ENCODE measurements at regions not wholly inside any gene's neighbourhood (a gene's known extent, or its start where the extent isn't known, plus 50 kb on each side); places are given as distances from the start of the nearest gene placed in this dataset.

DNA sequence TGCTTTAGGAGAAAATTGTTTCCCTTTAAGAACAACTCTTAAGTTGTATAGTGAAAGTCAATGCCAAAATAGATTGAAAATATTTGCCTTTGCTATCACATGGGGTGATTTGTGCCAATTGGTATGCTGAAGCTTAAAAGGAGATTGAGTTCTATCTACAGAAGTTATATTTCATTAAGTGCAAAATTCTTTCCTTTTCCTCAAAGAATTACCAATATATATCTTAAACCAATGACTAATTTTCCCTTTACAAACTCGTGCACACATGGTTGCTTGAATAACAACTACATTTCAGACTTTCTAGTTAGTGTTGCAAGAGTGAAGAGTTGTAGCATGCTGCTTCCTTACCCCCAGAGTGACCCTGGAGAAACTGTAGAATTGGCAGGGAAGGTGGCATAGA lies 990.0 kb upstream of the PABPC4L start:
- Histone ChIP-seq H3K36me3 (replicated peaks; ENCODE audit: insufficient read depth, low read depth) (no peaks in the 10 kb centered on the region), H3K9me3 (ENCODE audit: low read depth) (no peaks in the 10 kb centered on the region), H3K4me2 (no peak overlapping the region), H3K9me2 (replicated peaks; ENCODE audit: insufficient read depth) (no peaks in the 10 kb centered on the region), H2AFZ (no peak overlapping the region), H4K20me1 (ENCODE audit: insufficient read depth, poor library complexity, severe bottlenecking) (no peaks in the 10 kb centered on the region), H3K4me3 (no peak overlapping the region), H3K4me1 (ENCODE audit: insufficient read depth) (no peaks in the 10 kb centered on the region), H3K27ac (no peak overlapping the region), H3K27me3 (no peaks in the 10 kb centered on the region), H3K79me2 (no peaks in the 10 kb centered on the region)
- 87% methylated on average over 1 of the region's 1 CpG for WGBS (ENCODE audit: low lambda C conversion rate, missing lambda C conversion rate)
- DNase-seq (ENCODE audit: low spot score) = no peak
- TF ChIP-seq, protein P1, sequence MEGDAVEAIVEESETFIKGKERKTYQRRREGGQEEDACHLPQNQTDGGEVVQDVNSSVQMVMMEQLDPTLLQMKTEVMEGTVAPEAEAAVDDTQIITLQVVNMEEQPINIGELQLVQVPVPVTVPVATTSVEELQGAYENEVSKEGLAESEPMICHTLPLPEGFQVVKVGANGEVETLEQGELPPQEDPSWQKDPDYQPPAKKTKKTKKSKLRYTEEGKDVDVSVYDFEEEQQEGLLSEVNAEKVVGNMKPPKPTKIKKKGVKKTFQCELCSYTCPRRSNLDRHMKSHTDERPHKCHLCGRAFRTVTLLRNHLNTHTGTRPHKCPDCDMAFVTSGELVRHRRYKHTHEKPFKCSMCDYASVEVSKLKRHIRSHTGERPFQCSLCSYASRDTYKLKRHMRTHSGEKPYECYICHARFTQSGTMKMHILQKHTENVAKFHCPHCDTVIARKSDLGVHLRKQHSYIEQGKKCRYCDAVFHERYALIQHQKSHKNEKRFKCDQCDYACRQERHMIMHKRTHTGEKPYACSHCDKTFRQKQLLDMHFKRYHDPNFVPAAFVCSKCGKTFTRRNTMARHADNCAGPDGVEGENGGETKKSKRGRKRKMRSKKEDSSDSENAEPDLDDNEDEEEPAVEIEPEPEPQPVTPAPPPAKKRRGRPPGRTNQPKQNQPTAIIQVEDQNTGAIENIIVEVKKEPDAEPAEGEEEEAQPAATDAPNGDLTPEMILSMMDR (IDR thresholded peaks at IDR 0.05; ENCODE audit: poor library complexity) = no peak
- TF ChIP-seq EZH2phosphoT487 (IDR thresholded peaks at IDR 0.05; ENCODE audit: low read depth, severe bottlenecking, unreplicated experiment) = no peak
- no peak for TF ChIP-seq EZH2 (IDR thresholded peaks at IDR 0.05; ENCODE audit: borderline replicate concordance)

DNA sequence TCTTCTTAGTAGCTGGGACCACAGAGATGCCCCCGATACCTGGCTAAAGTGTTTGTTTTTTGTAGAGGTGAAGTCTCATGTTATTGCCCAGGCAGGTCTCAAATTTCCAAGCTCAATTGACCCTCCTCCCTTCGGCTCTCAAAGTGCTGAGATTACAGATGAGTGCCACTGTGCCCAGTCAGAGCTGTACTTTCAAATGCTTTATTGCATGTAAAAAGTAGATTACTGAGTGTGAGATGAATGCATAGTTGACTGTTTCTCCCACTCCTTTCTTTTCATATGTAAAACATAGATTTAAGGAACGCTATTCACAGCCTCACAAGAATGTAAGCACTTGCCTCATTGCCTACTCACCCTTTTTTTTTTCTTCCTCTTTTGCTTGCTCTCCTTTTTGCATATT lies 984.4 kb upstream of the PABPC4L start:
- no peak for DNase-seq (ENCODE audit: low spot score)
- no peaks in the 10 kb centered on the region for H3K36me3 ChIP-seq (replicated peaks; ENCODE audit: insufficient read depth, low read depth)
- no peaks in the 10 kb centered on the region for H4K20me1 ChIP-seq (ENCODE audit: insufficient read depth, poor library complexity, severe bottlenecking)
- H2AFZ ChIP-seq = no peak overlapping the region
- no peak overlapping the region for H3K4me3 ChIP-seq
- H3K79me2 ChIP-seq = no peaks in the 10 kb centered on the region
- H3K9me2 ChIP-seq (replicated peaks; ENCODE audit: insufficient read depth) = no peaks in the 10 kb centered on the region
- H3K27ac ChIP-seq = no peak overlapping the region
- no peaks in the 10 kb centered on the region for H3K4me1 ChIP-seq (ENCODE audit: insufficient read depth)
- TF ChIP-seq, protein P1 (IDR thresholded peaks at IDR 0.05; ENCODE audit: poor library complexity) = no peak
- TF ChIP-seq EZH2phosphoT487 (IDR thresholded peaks at IDR 0.05; ENCODE audit: low read depth, severe bottlenecking, unreplicated experiment) (no peak), EZH2 (IDR thresholded peaks at IDR 0.05; ENCODE audit: borderline replicate concordance) (no peak)
- H3K4me2 ChIP-seq = no peak overlapping the region
- H3K27me3 ChIP-seq = no peaks in the 10 kb centered on the region
- WGBS (ENCODE audit: low lambda C conversion rate, missing lambda C conversion rate) = 53% methylated on average over 3 of the region's 3 CpGs
- H3K9me3 ChIP-seq (ENCODE audit: low read depth) = no peaks in the 10 kb centered on the region

DNA sequence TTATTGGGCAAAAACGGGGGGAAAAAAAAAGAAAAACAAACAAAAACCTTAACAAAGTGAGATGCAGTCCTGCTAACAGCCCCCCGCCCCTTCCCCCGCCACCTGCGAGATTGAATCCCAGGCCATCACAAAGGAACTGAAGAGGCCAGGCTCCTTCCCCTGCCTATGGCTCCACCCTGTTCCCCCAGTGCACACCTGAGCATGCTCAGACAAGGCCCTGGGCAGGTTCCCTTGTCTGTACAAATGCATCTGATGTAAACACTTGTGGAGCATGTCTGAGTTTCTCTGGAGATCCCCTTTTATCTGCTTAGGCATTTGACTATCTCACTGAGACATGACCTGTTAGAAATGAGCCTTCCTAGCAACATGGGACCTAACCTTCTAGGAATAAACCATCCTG lies 983.7 kb upstream of the PABPC4L start:
- H3K36me3 ChIP-seq (replicated peaks; ENCODE audit: insufficient read depth, low read depth) = no peaks in the 10 kb centered on the region
- H3K79me2 ChIP-seq = no peaks in the 10 kb centered on the region
- H3K4me2 ChIP-seq = no peak overlapping the region
- H3K27me3 ChIP-seq = no peaks in the 10 kb centered on the region
- no peaks in the 10 kb centered on the region for H4K20me1 ChIP-seq (ENCODE audit: insufficient read depth, poor library complexity, severe bottlenecking)
- no peaks in the 10 kb centered on the region for H3K9me3 ChIP-seq (ENCODE audit: low read depth)
- no peak for DNase-seq (ENCODE audit: low spot score)
- H3K4me1 ChIP-seq (ENCODE audit: insufficient read depth) = no peaks in the 10 kb centered on the region
- no peak overlapping the region for H3K4me3 ChIP-seq
- no peak overlapping the region for H2AFZ ChIP-seq
- H3K9me2 ChIP-seq (replicated peaks; ENCODE audit: insufficient read depth) = no peaks in the 10 kb centered on the region
- TF ChIP-seq EZH2phosphoT487 (IDR thresholded peaks at IDR 0.05; ENCODE audit: low read depth, severe bottlenecking, unreplicated experiment) (no peak), EZH2 (IDR thresholded peaks at IDR 0.05; ENCODE audit: borderline replicate concordance) (no peak)
- TF ChIP-seq, protein P1 (IDR thresholded peaks at IDR 0.05; ENCODE audit: poor library complexity) = no peak
- WGBS (ENCODE audit: low lambda C conversion rate, missing lambda C conversion rate) = 76% methylated on average over 4 of the region's 4 CpGs
- no peak overlapping the region for H3K27ac ChIP-seq

DNA sequence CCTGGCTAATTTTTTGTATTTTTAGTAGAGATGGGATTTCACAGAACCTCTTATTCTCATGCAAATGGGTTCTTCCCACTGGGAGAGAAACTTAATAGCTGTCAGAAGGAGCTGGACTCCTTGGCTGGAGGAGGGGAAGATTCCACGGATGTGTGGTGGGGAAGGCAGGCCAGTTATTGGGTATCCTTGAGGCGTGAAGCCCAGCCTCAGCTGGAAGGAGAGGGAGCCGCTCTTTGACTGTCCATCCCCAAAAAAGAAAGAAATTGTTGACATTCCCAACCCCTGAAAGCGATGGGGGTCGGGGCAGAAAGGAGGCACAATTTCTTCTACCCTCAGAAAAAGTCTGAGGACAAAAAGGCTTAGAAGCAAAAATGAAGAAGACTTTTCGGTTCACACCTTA lies 983.1 kb upstream of the PABPC4L start:
- H3K27me3 ChIP-seq = no peaks in the 10 kb centered on the region
- no peak for DNase-seq (ENCODE audit: low spot score)
- no peaks in the 10 kb centered on the region for H3K9me3 ChIP-seq (ENCODE audit: low read depth)
- no peaks in the 10 kb centered on the region for H3K4me1 ChIP-seq (ENCODE audit: insufficient read depth)
- H3K4me3 ChIP-seq = no peak overlapping the region
- H3K79me2 ChIP-seq = no peaks in the 10 kb centered on the region
- H3K27ac ChIP-seq = no peak overlapping the region
- no peaks in the 10 kb centered on the region for H4K20me1 ChIP-seq (ENCODE audit: insufficient read depth, poor library complexity, severe bottlenecking)
- TF ChIP-seq, protein P1 (IDR thresholded peaks at IDR 0.05; ENCODE audit: poor library complexity) = no peak
- TF ChIP-seq EZH2 (IDR thresholded peaks at IDR 0.05; ENCODE audit: borderline replicate concordance) = no peak
- H2AFZ ChIP-seq = no peak overlapping the region
- H3K9me2 ChIP-seq (replicated peaks; ENCODE audit: insufficient read depth) = no peaks in the 10 kb centered on the region
- WGBS (ENCODE audit: low lambda C conversion rate, missing lambda C conversion rate) = 86% methylated on average over 6 of the region's 6 CpGs
- H3K36me3 ChIP-seq (replicated peaks; ENCODE audit: insufficient read depth, low read depth) = no peaks in the 10 kb centered on the region
- no peak overlapping the region for H3K4me2 ChIP-seq
